ENCODE measurements at regions not wholly inside any gene's neighbourhood (a gene's known extent, or its start where the extent isn't known, plus 50 kb on each side); places are given as distances from the start of the nearest gene placed in this dataset.

DNA sequence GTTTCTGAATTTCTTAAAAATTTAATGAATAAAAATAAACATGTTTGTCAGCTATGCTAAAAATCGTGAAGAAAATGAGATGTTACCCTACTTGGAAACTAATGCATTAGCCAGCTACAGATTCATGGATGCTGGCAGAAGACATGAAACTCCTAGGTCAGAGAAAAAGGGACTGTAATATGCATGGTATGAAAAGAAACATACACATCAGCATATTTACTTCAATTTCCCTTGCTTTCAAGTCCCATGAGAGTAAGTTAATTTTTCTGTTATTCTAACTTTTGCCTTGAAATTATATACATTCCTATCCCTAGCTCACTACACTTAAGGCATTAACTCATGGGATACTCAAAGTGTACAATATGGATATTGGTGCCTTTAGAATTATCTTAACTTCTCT is 2041.4 kb upstream of the LRRTM1 start:
- DNase-seq (ENCODE audit: low read depth, low spot score) (no peak), FAIRE-seq (no peak), ATAC-seq (no peak)
- H4K20me1 ChIP-seq (ENCODE audit: control insufficient read depth, insufficient read depth): no peaks in the 10 kb centered on the region
- BruUV-seq (replicated peaks): no TSS peak
- no peak overlapping the region for H2AFZ ChIP-seq (ENCODE audit: control insufficient read depth, low read depth, low read length)
- no peak overlapping the region for H3K9ac ChIP-seq (ENCODE audit: control insufficient read depth, insufficient read depth, low read length)
- no peaks in the 10 kb centered on the region for H3K4me1 ChIP-seq (ENCODE audit: control insufficient read depth, insufficient read depth, low read length)
- SMC1A ChIA-PET (ENCODE audit: uncharacterized antibody, unreplicated experiment): interaction anchor here (0.6 to 0.9 kb wide), 2 partner anchors 17 to 50 kb away, joined by 3 to 4 read pairs; no protein-coding TSS in a partner anchor
- CTCF ChIA-PET: no interaction called here
- H3K36me3 ChIP-seq (ENCODE audit: control insufficient read depth in 2 of 2, insufficient read depth in 2 of 2, low read length in 1 of 2): no peaks in the 10 kb centered on the region
- WGBS (ENCODE audit: insufficient coverage, insufficient replicate concordance, low lambda C conversion rate, missing lambda C conversion rate): 0% methylated on average over 1 of the region's 1 CpG
- H3K27me3 ChIP-seq (replicated peaks in 1 of 2; ENCODE audit: control insufficient read depth in 2 of 2, insufficient read depth in 2 of 2, low read length in 1 of 2): no peaks in the 10 kb centered on the region
- RAD21 ChIA-PET (ENCODE audit: unreplicated experiment): interaction anchor here (1.4 kb wide), 1 partner anchor 193 kb away, joined by 4 read pairs; no protein-coding TSS in a partner anchor
- no peaks in the 10 kb centered on the region for H3K9me3 ChIP-seq (replicated peaks; ENCODE audit: control insufficient read depth, insufficient read depth, low read length)
- no peaks in the 10 kb centered on the region for H3K79me2 ChIP-seq (ENCODE audit: control insufficient read depth, insufficient read depth, low read length)
- H3K4me2 ChIP-seq (ENCODE audit: control insufficient read depth, insufficient read depth): no peak overlapping the region
- H3K27ac ChIP-seq (ENCODE audit: control insufficient read depth, insufficient read depth): no peak overlapping the region
- H3K4me3 ChIP-seq: no peak overlapping the region
- in situ Hi-C loops (cut with MboI): no loop called here
- intact Hi-C loops (cut with micrococcal nuclease; ENCODE audit: unreplicated experiment): no loop called here
- POLR2A ChIA-PET: no interaction called here
- TF ChIP-seq ZNF384 (IDR thresholded peaks at IDR 0.05; ENCODE audit: borderline replicate concordance, low read depth, low read length) (no peak), DPF2 (IDR thresholded peaks at IDR 0.05) (no peak), CBFB (IDR thresholded peaks at IDR 0.05; ENCODE audit: low read depth) (no peak), TCF3 (IDR thresholded peaks at IDR 0.05; ENCODE audit: borderline replicate concordance, insufficient read depth, low read depth, low read length) (no peak), IRF4 (IDR thresholded peaks at IDR 0.05; ENCODE audit: low read depth, low read length) (no peak), SUPT20H (IDR thresholded peaks at IDR 0.05; ENCODE audit: borderline replicate concordance, control insufficient read depth, low read depth, low read length) (no peak), RAD21 (IDR thresholded peaks at IDR 0.05; ENCODE audit: insufficient read depth, low read depth, low read length) (no peak)
- TF ChIP-seq, protein P1, sequence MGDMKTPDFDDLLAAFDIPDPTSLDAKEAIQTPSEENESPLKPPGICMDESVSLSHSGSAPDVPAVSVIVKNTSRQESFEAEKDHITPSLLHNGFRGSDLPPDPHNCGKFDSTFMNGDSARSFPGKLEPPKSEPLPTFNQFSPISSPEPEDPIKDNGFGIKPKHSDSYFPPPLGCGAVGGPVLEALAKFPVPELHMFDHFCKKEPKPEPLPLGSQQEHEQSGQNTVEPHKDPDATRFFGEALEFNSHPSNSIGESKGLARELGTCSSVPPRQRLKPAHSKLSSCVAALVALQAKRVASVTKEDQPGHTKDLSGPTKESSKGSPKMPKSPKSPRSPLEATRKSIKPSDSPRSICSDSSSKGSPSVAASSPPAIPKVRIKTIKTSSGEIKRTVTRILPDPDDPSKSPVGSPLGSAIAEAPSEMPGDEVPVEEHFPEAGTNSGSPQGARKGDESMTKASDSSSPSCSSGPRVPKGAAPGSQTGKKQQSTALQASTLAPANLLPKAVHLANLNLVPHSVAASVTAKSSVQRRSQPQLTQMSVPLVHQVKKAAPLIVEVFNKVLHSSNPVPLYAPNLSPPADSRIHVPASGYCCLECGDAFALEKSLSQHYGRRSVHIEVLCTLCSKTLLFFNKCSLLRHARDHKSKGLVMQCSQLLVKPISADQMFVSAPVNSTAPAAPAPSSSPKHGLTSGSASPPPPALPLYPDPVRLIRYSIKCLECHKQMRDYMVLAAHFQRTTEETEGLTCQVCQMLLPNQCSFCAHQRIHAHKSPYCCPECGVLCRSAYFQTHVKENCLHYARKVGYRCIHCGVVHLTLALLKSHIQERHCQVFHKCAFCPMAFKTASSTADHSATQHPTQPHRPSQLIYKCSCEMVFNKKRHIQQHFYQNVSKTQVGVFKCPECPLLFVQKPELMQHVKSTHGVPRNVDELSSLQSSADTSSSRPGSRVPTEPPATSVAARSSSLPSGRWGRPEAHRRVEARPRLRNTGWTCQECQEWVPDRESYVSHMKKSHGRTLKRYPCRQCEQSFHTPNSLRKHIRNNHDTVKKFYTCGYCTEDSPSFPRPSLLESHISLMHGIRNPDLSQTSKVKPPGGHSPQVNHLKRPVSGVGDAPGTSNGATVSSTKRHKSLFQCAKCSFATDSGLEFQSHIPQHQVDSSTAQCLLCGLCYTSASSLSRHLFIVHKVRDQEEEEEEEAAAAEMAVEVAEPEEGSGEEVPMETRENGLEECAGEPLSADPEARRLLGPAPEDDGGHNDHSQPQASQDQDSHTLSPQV (IDR thresholded peaks at IDR 0.05): no peak
- TF ChIP-seq, protein P2, sequence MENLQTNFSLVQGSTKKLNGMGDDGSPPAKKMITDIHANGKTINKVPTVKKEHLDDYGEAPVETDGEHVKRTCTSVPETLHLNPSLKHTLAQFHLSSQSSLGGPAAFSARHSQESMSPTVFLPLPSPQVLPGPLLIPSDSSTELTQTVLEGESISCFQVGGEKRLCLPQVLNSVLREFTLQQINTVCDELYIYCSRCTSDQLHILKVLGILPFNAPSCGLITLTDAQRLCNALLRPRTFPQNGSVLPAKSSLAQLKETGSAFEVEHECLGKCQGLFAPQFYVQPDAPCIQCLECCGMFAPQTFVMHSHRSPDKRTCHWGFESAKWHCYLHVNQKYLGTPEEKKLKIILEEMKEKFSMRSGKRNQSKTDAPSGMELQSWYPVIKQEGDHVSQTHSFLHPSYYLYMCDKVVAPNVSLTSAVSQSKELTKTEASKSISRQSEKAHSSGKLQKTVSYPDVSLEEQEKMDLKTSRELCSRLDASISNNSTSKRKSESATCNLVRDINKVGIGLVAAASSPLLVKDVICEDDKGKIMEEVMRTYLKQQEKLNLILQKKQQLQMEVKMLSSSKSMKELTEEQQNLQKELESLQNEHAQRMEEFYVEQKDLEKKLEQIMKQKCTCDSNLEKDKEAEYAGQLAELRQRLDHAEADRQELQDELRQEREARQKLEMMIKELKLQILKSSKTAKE (IDR thresholded peaks at IDR 0.05; ENCODE audit: low read depth, poor library complexity, severe bottlenecking): no peak
- TF ChIP-seq, protein P3, sequence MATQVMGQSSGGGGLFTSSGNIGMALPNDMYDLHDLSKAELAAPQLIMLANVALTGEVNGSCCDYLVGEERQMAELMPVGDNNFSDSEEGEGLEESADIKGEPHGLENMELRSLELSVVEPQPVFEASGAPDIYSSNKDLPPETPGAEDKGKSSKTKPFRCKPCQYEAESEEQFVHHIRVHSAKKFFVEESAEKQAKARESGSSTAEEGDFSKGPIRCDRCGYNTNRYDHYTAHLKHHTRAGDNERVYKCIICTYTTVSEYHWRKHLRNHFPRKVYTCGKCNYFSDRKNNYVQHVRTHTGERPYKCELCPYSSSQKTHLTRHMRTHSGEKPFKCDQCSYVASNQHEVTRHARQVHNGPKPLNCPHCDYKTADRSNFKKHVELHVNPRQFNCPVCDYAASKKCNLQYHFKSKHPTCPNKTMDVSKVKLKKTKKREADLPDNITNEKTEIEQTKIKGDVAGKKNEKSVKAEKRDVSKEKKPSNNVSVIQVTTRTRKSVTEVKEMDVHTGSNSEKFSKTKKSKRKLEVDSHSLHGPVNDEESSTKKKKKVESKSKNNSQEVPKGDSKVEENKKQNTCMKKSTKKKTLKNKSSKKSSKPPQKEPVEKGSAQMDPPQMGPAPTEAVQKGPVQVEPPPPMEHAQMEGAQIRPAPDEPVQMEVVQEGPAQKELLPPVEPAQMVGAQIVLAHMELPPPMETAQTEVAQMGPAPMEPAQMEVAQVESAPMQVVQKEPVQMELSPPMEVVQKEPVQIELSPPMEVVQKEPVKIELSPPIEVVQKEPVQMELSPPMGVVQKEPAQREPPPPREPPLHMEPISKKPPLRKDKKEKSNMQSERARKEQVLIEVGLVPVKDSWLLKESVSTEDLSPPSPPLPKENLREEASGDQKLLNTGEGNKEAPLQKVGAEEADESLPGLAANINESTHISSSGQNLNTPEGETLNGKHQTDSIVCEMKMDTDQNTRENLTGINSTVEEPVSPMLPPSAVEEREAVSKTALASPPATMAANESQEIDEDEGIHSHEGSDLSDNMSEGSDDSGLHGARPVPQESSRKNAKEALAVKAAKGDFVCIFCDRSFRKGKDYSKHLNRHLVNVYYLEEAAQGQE (IDR thresholded peaks at IDR 0.05; ENCODE audit: low read depth, low read length): no peak
- TF ChIP-seq, protein P4, sequence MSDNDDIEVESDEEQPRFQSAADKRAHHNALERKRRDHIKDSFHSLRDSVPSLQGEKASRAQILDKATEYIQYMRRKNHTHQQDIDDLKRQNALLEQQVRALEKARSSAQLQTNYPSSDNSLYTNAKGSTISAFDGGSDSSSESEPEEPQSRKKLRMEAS (IDR thresholded peaks at IDR 0.05; ENCODE audit: low read depth, low read length): no peak
